HEK293 (cell line): ENCODE measurements at regions not wholly inside any gene's neighbourhood (a gene's known extent, or its start where the extent isn't known, plus 50 kb on each side); places are given as distances from the start of the nearest gene placed in this dataset.

ENCODE experiments used
- CTCF ChIA-PET: fragments of 350-600 bp; formaldehyde crosslinking; extraction: SDS; loops from one replicate; lab custom pipeline; 2021; ENCODE audit warnings: antibody characterized with exemption; lab: Yijun Ruan, JAX
- POLR2A ChIA-PET: fragments of 300-600 bp; formaldehyde crosslinking; extraction: SDS; loops from one replicate; lab custom pipeline; 2020; ENCODE audit warnings: antibody characterized with exemption, inconsistent platforms; lab: Yijun Ruan, JAX
- H3K27ac ChIP-seq: fragments of 200-500 bp; sonication (Bioruptor generic); 2 replicates; pipeline ENCODE4 v1.5.1; 2014; ENCODE audit warnings: low read depth, low read length, control low read depth, inconsistent platforms; ENCODE audit errors: extremely low read depth
- H3K36me3 ChIP-seq, 2 experiments: fragments of 200-500 bp in 1 of 2; sonication (Bioruptor generic) in 1 of 2; 1 replicate in 1 of 2; 2 replicates in 1 of 2; pipeline ENCODE4 v1.5.1; 2014 to 2017; ENCODE audit warnings: inconsistent platforms in 2 of 2, low read length in 2 of 2; ENCODE audit not compliant: control insufficient read depth in 2 of 2, insufficient read depth in 1 of 2
- H3K4me1 ChIP-seq: fragments of 200-500 bp; sonication (Bioruptor generic); 2 replicates; pipeline ENCODE4 v1.5.1; 2014; ENCODE audit warnings: mild to moderate bottlenecking, low read length, inconsistent platforms; ENCODE audit not compliant: control insufficient read depth, insufficient read depth
- H3K4me3 ChIP-seq: 2 replicates; pipeline ENCODE4 v1.5.1; 2011; ENCODE audit warnings: low read depth, mild to moderate bottlenecking, control low read depth, low read length, moderate library complexity
- H3K9me3 ChIP-seq: fragments of 200-500 bp; sonication (Bioruptor generic); 2 replicates; pipeline ENCODE4 v1.5.1; 2014; ENCODE audit warnings: low read depth, low read length, inconsistent platforms; ENCODE audit not compliant: control insufficient read depth, insufficient read depth
- GLI4 ChIP-seq: fragments of 450-650 bp; formaldehyde crosslinking; IDR thresholded peaks from 2 replicates; pipeline ENCODE4 v1.5.1; 2016; ENCODE audit warnings: missing biosample characterization, missing genetic modification characterization
- IKZF3 ChIP-seq: fragments of 450-650 bp; IDR thresholded peaks from 2 replicates; pipeline ENCODE4 v1.5.0; 2018; ENCODE audit warnings: missing biosample characterization, mild to moderate bottlenecking, missing genetic modification characterization, moderate library complexity
- KLF1 ChIP-seq: fragments of 450-650 bp; formaldehyde crosslinking; IDR thresholded peaks from 2 replicates; pipeline ENCODE4 v1.5.1; 2016; ENCODE audit warnings: missing biosample characterization, missing genetic modification characterization
- MYNN ChIP-seq: fragments of 450-650 bp; formaldehyde crosslinking; IDR thresholded peaks from 2 replicates; pipeline ENCODE4 v1.5.1; 2016; ENCODE audit warnings: missing biosample characterization, missing genetic modification characterization, borderline replicate concordance
- SETDB1 ChIP-seq: IDR thresholded peaks from one replicate; pipeline ENCODE4 v1.6.1; 2017; ENCODE audit warnings: mild to moderate bottlenecking, low read length, moderate library complexity, mixed read lengths; ENCODE audit not compliant: insufficient read length
- SP2 ChIP-seq: fragments of 450-650 bp; formaldehyde crosslinking; IDR thresholded peaks from 2 replicates; pipeline ENCODE4 v1.5.1; 2016; ENCODE audit warnings: missing biosample characterization, missing genetic modification characterization
- WT1 ChIP-seq: fragments of 450-650 bp; formaldehyde crosslinking; IDR thresholded peaks from 2 replicates; pipeline ENCODE4 v1.5.1; 2016; ENCODE audit warnings: missing biosample characterization, missing genetic modification characterization
- YY2 ChIP-seq: fragments of 450-650 bp; formaldehyde crosslinking; IDR thresholded peaks from 2 replicates; pipeline ENCODE4 v1.5.1; 2016; ENCODE audit warnings: missing biosample characterization, missing genetic modification characterization
- ZBTB21 ChIP-seq: fragments of 450-650 bp; formaldehyde crosslinking; IDR thresholded peaks from 2 replicates; pipeline ENCODE4 v1.5.1; 2017; ENCODE audit warnings: missing biosample characterization, missing genetic modification characterization
- ZFP3 ChIP-seq: fragments of 450-650 bp; formaldehyde crosslinking; IDR thresholded peaks from 2 replicates; pipeline ENCODE4 v1.5.1; 2016; ENCODE audit warnings: low read depth, missing biosample characterization, missing genetic modification characterization
- ZNF121 ChIP-seq: fragments of 450-650 bp; formaldehyde crosslinking; IDR thresholded peaks from 2 replicates; pipeline ENCODE4 v1.5.1; 2016; ENCODE audit warnings: missing biosample characterization, missing genetic modification characterization
- ZNF157 ChIP-seq: fragments of 450-650 bp; formaldehyde crosslinking; IDR thresholded peaks from 2 replicates; pipeline ENCODE4 v1.5.1; 2016; ENCODE audit warnings: missing biosample characterization, missing genetic modification characterization
- ZNF280D ChIP-seq: fragments of 450-650 bp; formaldehyde crosslinking; IDR thresholded peaks from 2 replicates; pipeline ENCODE4 v1.5.1; 2016; ENCODE audit warnings: missing biosample characterization, missing genetic modification characterization
- ZNF292 ChIP-seq: fragments of 450-650 bp; formaldehyde crosslinking; IDR thresholded peaks from 2 replicates; pipeline ENCODE4 v1.5.1; 2016; ENCODE audit warnings: low read depth, missing biosample characterization, missing genetic modification characterization, borderline replicate concordance
- ZNF350 ChIP-seq: fragments of 450-650 bp; formaldehyde crosslinking; IDR thresholded peaks from 2 replicates; pipeline ENCODE4 v1.5.0; 2017; ENCODE audit warnings: missing biosample characterization, mild to moderate bottlenecking, missing genetic modification characterization
- ZNF354C ChIP-seq: fragments of 450-650 bp; formaldehyde crosslinking; IDR thresholded peaks from 2 replicates; pipeline ENCODE4 v1.5.1; 2016; ENCODE audit warnings: missing biosample characterization, missing genetic modification characterization, low read depth, borderline replicate concordance
- ZNF366 ChIP-seq: fragments of 450-650 bp; formaldehyde crosslinking; conservative IDR thresholded peaks from 2 replicates; pipeline ENCODE4 v1.5.1; 2016; ENCODE audit warnings: missing biosample characterization, missing genetic modification characterization
- ZNF416 ChIP-seq: fragments of 450-650 bp; formaldehyde crosslinking; IDR thresholded peaks from 2 replicates; pipeline ENCODE4 v1.5.1; 2016; ENCODE audit warnings: missing biosample characterization, missing genetic modification characterization
- ZNF423 ChIP-seq: fragments of 450-650 bp; formaldehyde crosslinking; IDR thresholded peaks from 2 replicates; pipeline ENCODE4 v1.5.1; 2016; ENCODE audit warnings: missing biosample characterization, missing genetic modification characterization
- ZNF48 ChIP-seq: fragments of 450-650 bp; formaldehyde crosslinking; IDR thresholded peaks from 2 replicates; pipeline ENCODE4 v1.5.1; 2016; ENCODE audit warnings: missing biosample characterization, missing genetic modification characterization
- ZNF518A ChIP-seq: fragments of 450-650 bp; formaldehyde crosslinking; conservative IDR thresholded peaks from 2 replicates; pipeline ENCODE4 v1.5.1; 2016; ENCODE audit warnings: low read depth, missing biosample characterization, missing genetic modification characterization
- ZNF548 ChIP-seq: fragments of 450-650 bp; formaldehyde crosslinking; IDR thresholded peaks from 2 replicates; pipeline ENCODE4 v1.5.1; 2016; ENCODE audit warnings: missing biosample characterization, missing genetic modification characterization
- ZNF701 ChIP-seq: fragments of 450-650 bp; formaldehyde crosslinking; IDR thresholded peaks from 2 replicates; pipeline ENCODE4 v1.5.1; 2016; ENCODE audit warnings: missing biosample characterization, missing genetic modification characterization
- TF ChIP-seq, protein P1 (sequence below): fragments of 450-650 bp; formaldehyde crosslinking; IDR thresholded peaks from 2 replicates; pipeline ENCODE4 v1.5.1; 2016; ENCODE audit warnings: missing biosample characterization, missing genetic modification characterization
- TF ChIP-seq, protein P2 (sequence below): fragments of 450-650 bp; formaldehyde crosslinking; IDR thresholded peaks from 2 replicates; pipeline ENCODE4 v1.5.1; 2016; ENCODE audit warnings: missing biosample characterization, missing genetic modification characterization

GRCh38 chr3:6097021-6097420 lies 763.9 kb upstream of the GRM7 start:
- POLR2A ChIA-PET: no interaction called here
- CTCF ChIA-PET: interaction anchor here (0.7 kb wide), 1 partner anchor 12 kb away, joined by 3 read pairs; no protein-coding TSS in a partner anchor
- TF ChIP-seq SETDB1: no peak
- TF ChIP-seq ZNF366 (tag by site-specific recombination): no peak
- TF ChIP-seq SP2: no peak
- no peak for TF ChIP-seq ZNF121
- no peak for TF ChIP-seq ZFP3 (tag by site-specific recombination)
- no peak for TF ChIP-seq ZNF518A (tag by site-specific recombination)
- no peak for TF ChIP-seq ZNF354C (tag by site-specific recombination)
- TF ChIP-seq, protein P1, sequence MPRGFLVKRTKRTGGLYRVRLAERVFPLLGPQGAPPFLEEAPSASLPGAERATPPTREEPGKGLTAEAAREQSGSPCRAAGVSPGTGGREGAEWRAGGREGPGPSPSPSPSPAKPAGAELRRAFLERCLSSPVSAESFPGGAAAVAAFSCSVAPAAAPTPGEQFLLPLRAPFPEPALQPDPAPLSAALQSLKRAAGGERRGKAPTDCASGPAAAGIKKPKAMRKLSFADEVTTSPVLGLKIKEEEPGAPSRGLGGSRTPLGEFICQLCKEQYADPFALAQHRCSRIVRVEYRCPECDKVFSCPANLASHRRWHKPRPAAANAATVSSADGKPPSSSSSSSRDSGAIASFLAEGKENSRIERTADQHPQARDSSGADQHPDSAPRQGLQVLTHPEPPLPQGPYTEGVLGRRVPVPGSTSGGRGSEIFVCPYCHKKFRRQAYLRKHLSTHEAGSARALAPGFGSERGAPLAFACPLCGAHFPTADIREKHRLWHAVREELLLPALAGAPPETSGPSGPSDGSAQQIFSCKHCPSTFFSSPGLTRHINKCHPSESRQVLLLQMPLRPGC (tag by site-specific recombination): no peak
- Histone ChIP-seq H3K4me3 (no peak overlapping the region), H3K4me1 (no peaks in the 10 kb centered on the region), H3K27ac (no peak overlapping the region), H3K36me3 (no peaks in the 10 kb centered on the region), H3K9me3 (no peaks in the 10 kb centered on the region)

GRCh38 chr3:6097556-6097955 lies 763.4 kb upstream of the GRM7 start:
- no peak overlapping the region for H3K4me3 ChIP-seq
- POLR2A ChIA-PET: no interaction called here
- H3K9me3 ChIP-seq: no peaks in the 10 kb centered on the region
- CTCF ChIA-PET: no interaction called here
- H3K4me1 ChIP-seq: no peaks in the 10 kb centered on the region
- TF ChIP-seq ZNF292 (tag by site-specific recombination) (no peak), ZNF701 (tag by site-specific recombination) (no peak), ZNF280D (no peak), ZNF548 (tag by site-specific recombination) (no peak), ZNF48 (tag by site-specific recombination) (no peak), GLI4 (tag by site-specific recombination) (no peak), YY2 (tag by site-specific recombination) (no peak), ZNF416 (tag by site-specific recombination) (no peak), WT1 (no peak), ZNF423 (tag by site-specific recombination) (no peak), ZNF350 (tag by site-specific recombination) (no peak), IKZF3 (tag by site-specific recombination) (no peak), KLF1 (tag by site-specific recombination) (no peak), MYNN (tag by site-specific recombination) (no peak), ZBTB21 (tag by site-specific recombination) (no peak), ZNF157 (tag by site-specific recombination) (no peak)
- TF ChIP-seq, protein P2, sequence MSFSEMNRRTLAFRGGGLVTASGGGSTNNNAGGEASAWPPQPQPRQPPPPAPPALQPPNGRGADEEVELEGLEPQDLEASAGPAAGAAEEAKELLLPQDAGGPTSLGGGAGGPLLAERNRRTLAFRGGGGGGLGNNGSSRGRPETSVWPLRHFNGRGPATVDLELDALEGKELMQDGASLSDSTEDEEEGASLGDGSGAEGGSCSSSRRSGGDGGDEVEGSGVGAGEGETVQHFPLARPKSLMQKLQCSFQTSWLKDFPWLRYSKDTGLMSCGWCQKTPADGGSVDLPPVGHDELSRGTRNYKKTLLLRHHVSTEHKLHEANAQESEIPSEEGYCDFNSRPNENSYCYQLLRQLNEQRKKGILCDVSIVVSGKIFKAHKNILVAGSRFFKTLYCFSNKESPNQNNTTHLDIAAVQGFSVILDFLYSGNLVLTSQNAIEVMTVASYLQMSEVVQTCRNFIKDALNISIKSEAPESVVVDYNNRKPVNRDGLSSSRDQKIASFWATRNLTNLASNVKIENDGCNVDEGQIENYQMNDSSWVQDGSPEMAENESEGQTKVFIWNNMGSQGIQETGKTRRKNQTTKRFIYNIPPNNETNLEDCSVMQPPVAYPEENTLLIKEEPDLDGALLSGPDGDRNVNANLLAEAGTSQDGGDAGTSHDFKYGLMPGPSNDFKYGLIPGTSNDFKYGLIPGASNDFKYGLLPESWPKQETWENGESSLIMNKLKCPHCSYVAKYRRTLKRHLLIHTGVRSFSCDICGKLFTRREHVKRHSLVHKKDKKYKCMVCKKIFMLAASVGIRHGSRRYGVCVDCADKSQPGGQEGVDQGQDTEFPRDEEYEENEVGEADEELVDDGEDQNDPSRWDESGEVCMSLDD (tag by site-specific recombination): no peak
- H3K36me3 ChIP-seq: no peaks in the 10 kb centered on the region
- no peak overlapping the region for H3K27ac ChIP-seq
